PC-9 (cell line): ENCODE measurements at regions not wholly inside any gene's neighbourhood (a gene's known extent, or its start where the extent isn't known, plus 50 kb on each side); places are given as distances from the start of the nearest gene placed in this dataset.

Experiments
- CTCF ChIP-seq: fragments of 200-600 bp; sonication (generic); conservative IDR thresholded peaks from 2 replicates; pipeline ENCODE4 v1.6.1; 2017; ENCODE audit warnings: mixed run types, antibody characterized with exemption, mild to moderate bottlenecking, moderate library complexity
- EZH2 ChIP-seq: fragments of 200-600 bp; sonication (generic); IDR thresholded peaks from 2 replicates; pipeline ENCODE4 v1.8.0; 2017; ENCODE audit warnings: antibody characterized with exemption, low read depth

- TF ChIP-seq EZH2 (no peak), CTCF (no peak)
Measured at GRCh38 chrX:33970028-33970967, 161.8 kb downstream of the FAM47A start.
